Renal cortex interstitium (tissue), 11 donors: ENCODE measurements at regions not wholly inside any gene's neighbourhood (a gene's known extent, or its start where the extent isn't known, plus 50 kb on each side); places are given as distances from the start of the nearest gene placed in this dataset.

Experiments
- DNase-seq, 11 donors: peaks; one replicate each; pipeline ENCODE4 v3.0.0-alpha.2; 2013; ENCODE audit warnings: low read depth in 9 of 11, low spot score in 4 of 11; ENCODE audit errors: extremely low read depth in 1 of 11

- DNase-seq, result peak in 2 of 11 donors; percentile 15 to 33
Observed at GRCh38 chr1:5650283-5651026, 341.8 kb downstream of the NPHP4 start.

DNA sequence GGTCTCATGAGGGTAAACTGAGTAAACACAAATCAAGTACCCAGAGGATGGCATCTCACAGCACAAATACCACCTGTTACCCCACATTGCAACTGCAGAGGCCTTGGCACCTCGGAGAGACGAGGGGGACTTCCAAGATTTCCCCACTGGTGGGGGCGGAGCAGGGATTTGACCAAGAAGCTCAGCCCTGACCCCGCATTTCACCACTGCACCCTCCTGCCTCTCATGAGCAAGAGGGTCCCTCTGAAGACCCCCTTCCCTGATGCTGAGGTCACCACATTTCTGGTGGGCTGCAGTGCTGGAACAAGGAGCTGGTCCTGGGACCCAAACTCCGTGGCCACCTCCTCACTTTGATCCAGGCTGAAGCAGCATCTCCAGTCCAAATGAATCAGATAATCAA is 342.4 kb downstream of the NPHP4 start:
- no peak for DNase-seq

DNA sequence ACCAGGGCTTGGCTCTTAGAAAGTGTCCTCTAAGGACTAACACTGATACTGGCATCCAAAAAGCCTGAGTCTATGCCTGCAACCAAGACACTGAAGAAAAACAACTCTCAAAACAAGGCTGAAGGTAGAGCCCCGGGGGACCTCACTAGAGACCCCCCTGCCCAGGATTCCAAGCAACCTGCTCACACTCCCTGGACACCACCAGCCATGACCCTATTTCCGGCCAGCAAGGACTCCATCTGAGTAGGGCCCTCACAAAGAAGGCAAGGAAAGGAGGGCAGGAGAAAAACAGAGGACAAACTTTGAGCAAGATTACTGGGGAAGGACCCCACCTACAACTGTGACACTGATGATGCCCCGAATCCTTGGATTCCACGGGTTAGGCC is 343.1 kb downstream of the NPHP4 start:
- no peak for DNase-seq

DNA sequence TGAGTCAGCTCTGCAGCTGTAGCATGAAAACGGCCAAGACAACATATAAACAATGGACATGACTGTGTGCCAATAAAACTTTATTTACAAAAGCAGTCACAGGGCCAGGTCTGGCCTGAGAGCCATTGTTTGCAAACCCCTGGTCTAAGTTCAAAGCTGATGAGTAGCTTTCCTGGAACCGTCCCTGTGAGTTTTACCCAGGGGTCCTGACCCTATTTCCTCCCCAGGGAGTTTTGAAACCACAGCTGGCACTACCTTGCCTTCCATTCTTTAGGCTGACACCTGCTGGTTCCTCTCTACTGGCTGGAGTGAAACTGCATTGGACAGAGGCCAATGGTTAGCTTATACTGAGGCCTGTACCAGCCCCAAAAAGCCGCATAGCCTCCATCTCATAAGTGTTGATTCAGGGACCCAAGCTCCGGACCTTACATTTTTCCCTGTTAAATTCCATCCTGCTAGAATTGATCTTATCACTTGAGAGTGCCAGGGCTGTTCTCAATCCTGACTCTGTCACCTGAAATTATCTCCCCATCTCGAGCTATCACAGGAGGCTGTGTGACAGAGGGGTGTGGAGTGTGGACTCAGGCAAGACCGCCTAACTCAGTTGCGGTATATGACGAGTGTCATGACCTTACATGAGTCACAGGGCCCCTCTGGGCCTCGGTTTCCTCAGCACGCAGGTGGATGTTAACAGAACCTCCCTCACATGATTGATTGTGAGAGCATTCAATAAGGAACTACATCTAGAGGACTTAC is 343.6 kb downstream of the NPHP4 start:
- no peak for DNase-seq

GRCh38 chr1:5647234-5647633 is 345.0 kb downstream of the NPHP4 start:
- peak in 2 of 11 donors; percentile 21 to 46 for DNase-seq

GRCh38 chr1:5646486-5647149 is 345.6 kb downstream of the NPHP4 start:
- no peak for DNase-seq

DNA sequence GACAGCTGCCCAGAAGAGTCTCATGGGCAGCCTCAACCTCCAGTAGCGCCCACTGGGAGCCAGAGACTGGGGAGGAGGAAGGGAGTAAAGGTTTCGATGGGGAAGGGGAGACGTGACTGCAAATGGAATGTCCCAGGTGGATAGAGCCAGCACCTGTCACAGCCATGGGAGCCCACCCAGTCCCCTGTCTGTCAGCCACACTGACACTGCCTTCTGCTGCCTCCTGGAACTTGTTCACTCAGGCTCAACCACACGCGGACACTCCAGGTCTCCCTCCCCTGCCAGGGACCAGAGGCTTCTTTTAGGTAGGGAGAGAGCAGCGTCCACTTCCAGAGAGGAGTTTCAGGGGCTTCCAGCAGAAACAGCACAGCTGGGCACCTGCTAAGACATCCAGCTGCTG is 346.3 kb downstream of the NPHP4 start:
- no peak for DNase-seq

- DNase-seq, result no peak
Observed at GRCh38 chr1:5645135-5645399, 347.2 kb downstream of the NPHP4 start.

DNA sequence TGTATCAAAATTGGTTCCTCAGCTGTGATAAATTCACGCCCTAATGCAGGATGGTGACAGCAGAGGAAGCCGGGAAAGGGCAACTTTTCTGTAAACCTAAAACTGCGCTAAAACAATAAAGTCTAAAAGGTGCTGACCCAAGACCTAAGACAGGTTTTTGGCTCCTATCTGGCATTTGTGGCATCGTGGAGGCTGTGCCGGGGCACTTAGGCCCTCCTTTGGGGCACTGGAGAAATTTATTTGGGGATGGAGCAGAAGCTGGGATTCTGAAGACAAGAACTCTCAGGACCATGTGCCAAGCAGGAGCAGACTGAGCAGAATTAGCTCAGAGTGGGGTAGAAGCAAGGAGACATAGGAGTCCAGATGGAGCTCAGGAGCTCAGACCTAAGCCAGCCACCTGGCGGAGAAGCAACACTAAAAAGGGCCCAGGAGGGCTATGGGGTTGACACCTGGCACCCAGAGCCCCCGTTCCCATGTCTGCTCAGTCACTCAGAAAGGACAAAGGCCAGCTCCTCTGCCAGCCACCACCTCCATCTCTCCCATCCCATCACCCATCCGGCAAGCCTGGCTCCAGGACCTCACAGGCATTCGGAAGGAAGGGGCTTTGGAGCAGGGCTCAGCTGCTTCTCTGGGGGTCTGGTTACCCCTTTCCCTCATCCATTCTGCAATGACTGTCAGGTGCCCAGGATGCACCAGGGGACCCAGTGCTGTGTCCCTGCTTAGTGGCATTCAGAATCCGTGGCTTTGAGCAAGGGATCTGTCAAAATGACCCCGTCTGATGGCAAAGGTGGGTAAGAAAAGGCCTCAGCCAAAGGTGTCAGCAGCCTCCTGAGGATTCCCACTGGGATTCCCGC is 347.7 kb downstream of the NPHP4 start:
- no peak for DNase-seq

DNA sequence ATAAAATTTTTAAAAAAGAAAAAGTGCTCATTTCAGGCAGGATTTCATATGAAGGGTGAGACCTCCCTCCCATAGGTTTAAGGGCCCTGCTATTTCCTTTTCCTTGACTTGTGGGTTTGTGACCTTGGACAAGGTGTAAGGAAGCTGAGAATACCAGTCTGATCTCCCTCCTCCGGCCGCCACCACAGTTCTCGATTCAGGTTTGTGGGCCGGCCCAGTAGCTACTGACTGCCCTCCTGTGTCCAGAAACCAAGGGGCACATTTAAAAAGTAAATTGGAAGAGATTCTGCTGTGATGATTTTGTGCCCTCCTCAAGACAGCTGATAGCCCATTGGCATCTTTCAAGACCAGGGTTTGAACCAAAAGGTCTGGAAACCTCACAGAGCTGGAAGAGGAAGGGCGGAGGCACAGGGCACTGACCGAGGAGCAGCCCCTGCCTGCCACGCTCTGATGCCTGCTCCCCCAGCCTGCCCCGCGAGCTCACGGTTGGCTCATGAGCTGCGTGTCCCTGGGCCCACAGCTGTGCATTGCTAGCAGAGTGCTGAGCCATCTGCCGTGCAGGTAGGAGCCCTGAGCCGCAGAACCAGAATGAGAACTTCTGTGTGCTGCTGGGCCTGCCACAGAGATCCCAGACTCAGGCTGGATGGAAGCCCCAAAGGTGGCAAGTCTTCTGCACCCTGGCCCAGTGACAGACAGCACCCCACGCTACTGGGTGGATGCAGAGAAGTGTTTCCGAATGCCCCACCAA is 348.7 kb downstream of the NPHP4 start:
- DNase-seq, result no peak

GRCh38 chr1:5640845-5641244 is 351.4 kb downstream of the NPHP4 start:
- no peak for DNase-seq

GRCh38 chr1:5639106-5639722 is 353.0 kb downstream of the NPHP4 start:
- DNase-seq, result no peak

- no peak for DNase-seq
Observed at GRCh38 chr1:5638582-5638981, 353.6 kb downstream of the NPHP4 start.

- DNase-seq, result no peak
Observed at GRCh38 chr1:5637171-5637570, 355.1 kb downstream of the NPHP4 start.

- DNase-seq, result no peak
Observed at GRCh38 chr1:5634893-5635292, 357.3 kb downstream of the NPHP4 start.

- DNase-seq, result no peak
Observed at GRCh38 chr1:5632814-5633213, 359.4 kb downstream of the NPHP4 start.

- no peak for DNase-seq
Observed at GRCh38 chr1:5632224-5632623, 360.0 kb downstream of the NPHP4 start.

GRCh38 chr1:5628416-5628815 is 363.8 kb downstream of the NPHP4 start:
- DNase-seq, result no peak

GRCh38 chr1:5623399-5623798 is 368.8 kb downstream of the NPHP4 start:
- no peak for DNase-seq
